Epithelial cell of proximal tubule (primary cell): ENCODE measurements at regions not wholly inside any gene's neighbourhood (a gene's known extent, or its start where the extent isn't known, plus 50 kb on each side); places are given as distances from the start of the nearest gene placed in this dataset.

ENCODE experiments used
- DNase-seq: peaks from one replicate; pipeline ENCODE4 v3.0.0-alpha.2; 2011; ENCODE audit warnings: low read depth
- H3K4me3 ChIP-seq: 2 replicates; pipeline ENCODE4 v1.5.1; 2011; ENCODE audit warnings: low read depth, mild to moderate bottlenecking, low read length
- CTCF ChIP-seq: conservative IDR thresholded peaks from 2 replicates; pipeline ENCODE4 v1.5.1; 2012; ENCODE audit warnings: low read depth, mild to moderate bottlenecking, low read length

- no peak for TF ChIP-seq CTCF
Measured at GRCh38 chr2:234377761-234378391, 119.0 kb downstream of the ARL4C start.

GRCh38 chr2:234376229-234376628 is 120.7 kb downstream of the ARL4C start:
- H3K4me3 ChIP-seq, result no peak overlapping the region
- no peak for DNase-seq
- no peak for TF ChIP-seq CTCF

More at GRCh38 chr2:234377761-234378391, 119.0 kb downstream of the ARL4C start:
- H3K4me3 ChIP-seq, result no peak overlapping the region
- no peak for DNase-seq

- no peak for DNase-seq
- TF ChIP-seq CTCF, result no peak
Measured at GRCh38 chr2:234375176-234375880, 121.6 kb downstream of the ARL4C start.

GRCh38 chr2:234374736-234375135 is 122.1 kb downstream of the ARL4C start:
- no peak for TF ChIP-seq CTCF
- no peak overlapping the region for H3K4me3 ChIP-seq
- no peak for DNase-seq

More at GRCh38 chr2:234375176-234375880, 121.6 kb downstream of the ARL4C start:
- no peak overlapping the region for H3K4me3 ChIP-seq

GRCh38 chr2:234374150-234374508 is 122.8 kb downstream of the ARL4C start:
- no peak overlapping the region for H3K4me3 ChIP-seq
- no peak for DNase-seq
- no peak for TF ChIP-seq CTCF

GRCh38 chr2:234373481-234374149 is 123.3 kb downstream of the ARL4C start:
- DNase-seq, result no peak
- no peak for TF ChIP-seq CTCF
- H3K4me3 ChIP-seq, result no peak overlapping the region
